ENCODE measurements at regions not wholly inside any gene's neighbourhood (a gene's known extent, or its start where the extent isn't known, plus 50 kb on each side); places are given as distances from the start of the nearest gene placed in this dataset.

GRCh38 chr3:145190138-145190537 is 970.8 kb downstream of the PLOD2 start:
- ATAC-seq (ENCODE audit: insufficient number of reproducible peaks, low FRiP score, low read depth) = no peak
- no peaks in the 10 kb centered on the region for H3K27me3 ChIP-seq (replicated peaks; ENCODE audit: insufficient read depth)
- H3K4me1 ChIP-seq (ENCODE audit: control insufficient read depth in 1 of 2, low read depth in 2 of 2) = no peaks in the 10 kb centered on the region
- no peak overlapping the region for H3K4me3 ChIP-seq
- DNase-seq (ENCODE audit: low spot score) = no peak
- no peak for TF ChIP-seq CTCF (IDR thresholded peaks at IDR 0.05)
- H3K9me3 ChIP-seq = no peaks in the 10 kb centered on the region
- no peaks in the 10 kb centered on the region for H3K36me3 ChIP-seq
- H3K27ac ChIP-seq = no peak overlapping the region

GRCh38 chr3:145190761-145191160 is 970.2 kb downstream of the PLOD2 start:
- no peaks in the 10 kb centered on the region for H3K27me3 ChIP-seq (replicated peaks; ENCODE audit: insufficient read depth)

GRCh38 chr3:145191543-145191942 is 969.4 kb downstream of the PLOD2 start:
- no peak for DNase-seq (ENCODE audit: low spot score)
- TF ChIP-seq CTCF (IDR thresholded peaks at IDR 0.05) = no peak
- Histone ChIP-seq H3K27me3 (replicated peaks; ENCODE audit: insufficient read depth) (no peaks in the 10 kb centered on the region), H3K4me1 (ENCODE audit: control insufficient read depth in 1 of 2, low read depth in 2 of 2) (no peaks in the 10 kb centered on the region), H3K4me3 (no peak overlapping the region), H3K9me3 (no peaks in the 10 kb centered on the region), H3K36me3 (no peaks in the 10 kb centered on the region), H3K27ac (no peak overlapping the region)
- ATAC-seq (ENCODE audit: insufficient number of reproducible peaks, low FRiP score, low read depth) = no peak

More at GRCh38 chr3:145190761-145191160, 970.2 kb downstream of the PLOD2 start:
- Histone ChIP-seq H3K4me3 (no peak overlapping the region), H3K4me1 (ENCODE audit: control insufficient read depth in 1 of 2, low read depth in 2 of 2) (no peaks in the 10 kb centered on the region), H3K9me3 (no peaks in the 10 kb centered on the region), H3K36me3 (no peaks in the 10 kb centered on the region), H3K27ac (no peak overlapping the region)
- no peak for TF ChIP-seq CTCF (IDR thresholded peaks at IDR 0.05)
- no peak for ATAC-seq (ENCODE audit: insufficient number of reproducible peaks, low FRiP score, low read depth)
- no peak for DNase-seq (ENCODE audit: low spot score)

- TF ChIP-seq CTCF (IDR thresholded peaks at IDR 0.05) = no peak
Observed at GRCh38 chr3:145197051-145197820, 963.7 kb downstream of the PLOD2 start.

GRCh38 chr3:145197821-145198220 is 963.2 kb downstream of the PLOD2 start:
- Histone ChIP-seq H3K27ac (no peak overlapping the region), H3K27me3 (replicated peaks; ENCODE audit: insufficient read depth) (no peaks in the 10 kb centered on the region), H3K4me1 (ENCODE audit: control insufficient read depth in 1 of 2, low read depth in 2 of 2) (no peaks in the 10 kb centered on the region), H3K9me3 (no peaks in the 10 kb centered on the region), H3K36me3 (no peaks in the 10 kb centered on the region), H3K4me3 (no peak overlapping the region)
- no peak for TF ChIP-seq CTCF (IDR thresholded peaks at IDR 0.05)
- ATAC-seq (ENCODE audit: insufficient number of reproducible peaks, low FRiP score, low read depth) = no peak
- DNase-seq (ENCODE audit: low spot score) = no peak

More at GRCh38 chr3:145197051-145197820, 963.7 kb downstream of the PLOD2 start:
- no peaks in the 10 kb centered on the region for H3K9me3 ChIP-seq
- no peaks in the 10 kb centered on the region for H3K27me3 ChIP-seq (replicated peaks; ENCODE audit: insufficient read depth)
- H3K27ac ChIP-seq = no peak overlapping the region
- ATAC-seq (ENCODE audit: insufficient number of reproducible peaks, low FRiP score, low read depth) (no peak), DNase-seq (ENCODE audit: low spot score) (no peak)
- no peaks in the 10 kb centered on the region for H3K4me1 ChIP-seq (ENCODE audit: control insufficient read depth in 1 of 2, low read depth in 2 of 2)
- H3K36me3 ChIP-seq = no peaks in the 10 kb centered on the region
- H3K4me3 ChIP-seq = no peak overlapping the region
